ENCODE measurements at regions not wholly inside any gene's neighbourhood (a gene's known extent, or its start where the extent isn't known, plus 50 kb on each side); places are given as distances from the start of the nearest gene placed in this dataset.

- H2BK5ac ChIP-seq (ENCODE audit: low read length): no peak overlapping the region
- H3K18ac ChIP-seq (ENCODE audit: low read length): peak overlapping the region; percentile 46
- H3K79me1 ChIP-seq (ENCODE audit: low read depth, low read length): no peaks in the 10 kb centered on the region
- H3K23ac ChIP-seq (ENCODE audit: low read depth, low read length, poor library complexity): no peak overlapping the region
- H2BK12ac ChIP-seq (ENCODE audit: low read length): no peak overlapping the region
- H3K9ac ChIP-seq (ENCODE audit: low read depth, low read length, poor library complexity): no peak overlapping the region
- H2BK15ac ChIP-seq (ENCODE audit: low read length): no peak overlapping the region
- H3K27me3 ChIP-seq (ENCODE audit: control insufficient read depth in 3 of 3, insufficient read depth in 3 of 3, low read depth in 1 of 3, low read length in 3 of 3): no peaks in the 10 kb centered on the region
- H3K4ac ChIP-seq (ENCODE audit: low read length): no peak overlapping the region
- no peak overlapping the region for H4K91ac ChIP-seq (ENCODE audit: low read depth, low read length, poor library complexity)
- H3K27ac ChIP-seq (replicated peaks; ENCODE audit: low read length): peak overlapping the region; percentile 67
- peak overlapping the region; percentile 75 for H2AFZ ChIP-seq (ENCODE audit: low read length)
- H4K8ac ChIP-seq (ENCODE audit: low read depth, low read length): no peak overlapping the region
- no peak overlapping the region for H3K4me3 ChIP-seq (ENCODE audit: low read length in 2 of 2)
- no peak overlapping the region for H2AK5ac ChIP-seq (ENCODE audit: low read depth, low read length)
- H2BK120ac ChIP-seq (ENCODE audit: low read depth, low read length): no peak overlapping the region
- no peaks in the 10 kb centered on the region for H3K9me3 ChIP-seq (replicated peaks in 1 of 2; ENCODE audit: control insufficient read depth in 2 of 2, insufficient read depth in 1 of 2, low read depth in 1 of 2, low read length in 2 of 2)
- no peaks in the 10 kb centered on the region for H3K36me3 ChIP-seq (replicated peaks in 1 of 2; ENCODE audit: control insufficient read depth in 2 of 2, insufficient read depth in 2 of 2, low read length in 2 of 2)
- peaks cover 8 to 12% of the 10 kb centered on the region in 2 donors for H3K4me1 ChIP-seq (ENCODE audit: control insufficient read depth in 2 of 2, insufficient read depth in 1 of 2, low read depth in 1 of 2, low read length in 2 of 2)
- H3K4me2 ChIP-seq (ENCODE audit: insufficient read depth, low read length, poor library complexity, severe bottlenecking): peak overlapping the region; percentile 11
- H3K14ac ChIP-seq (ENCODE audit: low read length): no peak overlapping the region
- no CpG with 5 or more reads among the region's 10 CpGs for WGBS, 2 donors (ENCODE audit: extremely low coverage in 2 of 2, insufficient read length in 2 of 2, insufficient replicate concordance in 1 of 2)
- no peak for DNase-seq (ENCODE audit: low spot score)
Observed at GRCh38 chr7:23956772-23957576, 247.0 kb downstream of the STK31 start.

- H3K9ac ChIP-seq (ENCODE audit: low read depth, low read length, poor library complexity): no peak overlapping the region
- no peak overlapping the region for H3K23ac ChIP-seq (ENCODE audit: low read depth, low read length, poor library complexity)
- H2AK5ac ChIP-seq (ENCODE audit: low read depth, low read length): no peak overlapping the region
- WGBS, 2 donors (ENCODE audit: extremely low coverage in 2 of 2, insufficient read length in 2 of 2, insufficient replicate concordance in 1 of 2): no CpG with 5 or more reads among the region's 3 CpGs
- no peak overlapping the region for H4K91ac ChIP-seq (ENCODE audit: low read depth, low read length, poor library complexity)
- no peak overlapping the region for H3K18ac ChIP-seq (ENCODE audit: low read length)
- no peaks in the 10 kb centered on the region for H3K79me1 ChIP-seq (ENCODE audit: low read depth, low read length)
- no peaks in the 10 kb centered on the region for H3K36me3 ChIP-seq (replicated peaks in 1 of 2; ENCODE audit: control insufficient read depth in 2 of 2, insufficient read depth in 2 of 2, low read length in 2 of 2)
- H2BK120ac ChIP-seq (ENCODE audit: low read depth, low read length): no peak overlapping the region
- H3K4me3 ChIP-seq (ENCODE audit: low read length in 2 of 2): no peak overlapping the region
- H3K4me1 ChIP-seq (ENCODE audit: control insufficient read depth in 2 of 2, insufficient read depth in 1 of 2, low read depth in 1 of 2, low read length in 2 of 2): peaks cover 8 to 12% of the 10 kb centered on the region in 2 donors
- H3K4ac ChIP-seq (ENCODE audit: low read length): no peak overlapping the region
- no peak overlapping the region for H2BK15ac ChIP-seq (ENCODE audit: low read length)
- no peak overlapping the region for H3K27ac ChIP-seq (replicated peaks; ENCODE audit: low read length)
- no peak overlapping the region for H2BK12ac ChIP-seq (ENCODE audit: low read length)
- no peak overlapping the region for H2BK5ac ChIP-seq (ENCODE audit: low read length)
- H3K14ac ChIP-seq (ENCODE audit: low read length): no peak overlapping the region
- no peaks in the 10 kb centered on the region for H3K9me3 ChIP-seq (replicated peaks in 1 of 2; ENCODE audit: control insufficient read depth in 2 of 2, insufficient read depth in 1 of 2, low read depth in 1 of 2, low read length in 2 of 2)
- H2AFZ ChIP-seq (ENCODE audit: low read length): no peak overlapping the region
- H4K8ac ChIP-seq (ENCODE audit: low read depth, low read length): no peak overlapping the region
- no peak for DNase-seq (ENCODE audit: low spot score)
- H3K27me3 ChIP-seq (ENCODE audit: control insufficient read depth in 3 of 3, insufficient read depth in 3 of 3, low read depth in 1 of 3, low read length in 3 of 3): no peaks in the 10 kb centered on the region
- no peak overlapping the region for H3K4me2 ChIP-seq (ENCODE audit: insufficient read depth, low read length, poor library complexity, severe bottlenecking)
Observed at GRCh38 chr7:23959821-23960220, 249.8 kb downstream of the STK31 start.

GRCh38 chr7:23960361-23960760 lies 250.3 kb downstream of the STK31 start:
- no peak overlapping the region for H3K4me3 ChIP-seq (ENCODE audit: low read length in 2 of 2)
- WGBS, 2 donors (ENCODE audit: extremely low coverage in 2 of 2, insufficient read length in 2 of 2, insufficient replicate concordance in 1 of 2): no CpG with 5 or more reads among the region's 2 CpGs

GRCh38 chr7:23963461-23964165 lies 253.6 kb downstream of the STK31 start:
- H3K4me3 ChIP-seq (ENCODE audit: low read length in 2 of 2): no peak overlapping the region
- no peak overlapping the region for H2BK5ac ChIP-seq (ENCODE audit: low read length)
- no peak overlapping the region for H2BK120ac ChIP-seq (ENCODE audit: low read depth, low read length)
- no peak overlapping the region for H2BK12ac ChIP-seq (ENCODE audit: low read length)
- H3K23ac ChIP-seq (ENCODE audit: low read depth, low read length, poor library complexity): no peak overlapping the region
- no peaks in the 10 kb centered on the region for H3K9me3 ChIP-seq (replicated peaks in 1 of 2; ENCODE audit: control insufficient read depth in 2 of 2, insufficient read depth in 1 of 2, low read depth in 1 of 2, low read length in 2 of 2)
- no peak overlapping the region for H4K91ac ChIP-seq (ENCODE audit: low read depth, low read length, poor library complexity)
- H2AFZ ChIP-seq (ENCODE audit: low read length): no peak overlapping the region
- H3K79me1 ChIP-seq (ENCODE audit: low read depth, low read length): no peaks in the 10 kb centered on the region
- H3K4me1 ChIP-seq (ENCODE audit: control insufficient read depth in 2 of 2, insufficient read depth in 1 of 2, low read depth in 1 of 2, low read length in 2 of 2): peaks cover 0 to 8% of the 10 kb centered on the region in 2 donors
- no peak overlapping the region for H3K14ac ChIP-seq (ENCODE audit: low read length)
- no peak overlapping the region for H3K9ac ChIP-seq (ENCODE audit: low read depth, low read length, poor library complexity)
- H3K27ac ChIP-seq (replicated peaks; ENCODE audit: low read length): no peak overlapping the region
- no peak overlapping the region for H4K8ac ChIP-seq (ENCODE audit: low read depth, low read length)
- H3K4me2 ChIP-seq (ENCODE audit: insufficient read depth, low read length, poor library complexity, severe bottlenecking): no peak overlapping the region
- H3K4ac ChIP-seq (ENCODE audit: low read length): no peak overlapping the region
- no peak overlapping the region for H2BK15ac ChIP-seq (ENCODE audit: low read length)
- no peak overlapping the region for H3K18ac ChIP-seq (ENCODE audit: low read length)
- no peaks in the 10 kb centered on the region for H3K36me3 ChIP-seq (replicated peaks in 1 of 2; ENCODE audit: control insufficient read depth in 2 of 2, insufficient read depth in 2 of 2, low read length in 2 of 2)
- no peak for DNase-seq (ENCODE audit: low spot score)
- H3K27me3 ChIP-seq (ENCODE audit: control insufficient read depth in 3 of 3, insufficient read depth in 3 of 3, low read depth in 1 of 3, low read length in 3 of 3): no peaks in the 10 kb centered on the region
- no peak overlapping the region for H2AK5ac ChIP-seq (ENCODE audit: low read depth, low read length)
- no CpG with 5 or more reads among the region's 8 CpGs for WGBS, 2 donors (ENCODE audit: extremely low coverage in 2 of 2, insufficient read length in 2 of 2, insufficient replicate concordance in 1 of 2)

More at GRCh38 chr7:23960361-23960760, 250.3 kb downstream of the STK31 start:
- Histone ChIP-seq H2BK5ac (ENCODE audit: low read length) (no peak overlapping the region), H3K9me3 (replicated peaks in 1 of 2; ENCODE audit: control insufficient read depth in 2 of 2, insufficient read depth in 1 of 2, low read depth in 1 of 2, low read length in 2 of 2) (no peaks in the 10 kb centered on the region), H2AK5ac (ENCODE audit: low read depth, low read length) (no peak overlapping the region), H3K27ac (replicated peaks; ENCODE audit: low read length) (no peak overlapping the region), H4K91ac (ENCODE audit: low read depth, low read length, poor library complexity) (no peak overlapping the region), H3K4ac (ENCODE audit: low read length) (no peak overlapping the region), H3K4me1 (ENCODE audit: control insufficient read depth in 2 of 2, insufficient read depth in 1 of 2, low read depth in 1 of 2, low read length in 2 of 2) (peaks cover 8 to 12% of the 10 kb centered on the region in 2 donors), H3K79me1 (ENCODE audit: low read depth, low read length) (no peaks in the 10 kb centered on the region), H2BK120ac (ENCODE audit: low read depth, low read length) (no peak overlapping the region), H3K27me3 (ENCODE audit: control insufficient read depth in 3 of 3, insufficient read depth in 3 of 3, low read depth in 1 of 3, low read length in 3 of 3) (no peaks in the 10 kb centered on the region), H3K18ac (ENCODE audit: low read length) (no peak overlapping the region), H3K9ac (ENCODE audit: low read depth, low read length, poor library complexity) (no peak overlapping the region), H3K36me3 (replicated peaks in 1 of 2; ENCODE audit: control insufficient read depth in 2 of 2, insufficient read depth in 2 of 2, low read length in 2 of 2) (no peaks in the 10 kb centered on the region), H3K4me2 (ENCODE audit: insufficient read depth, low read length, poor library complexity, severe bottlenecking) (no peak overlapping the region), H3K14ac (ENCODE audit: low read length) (no peak overlapping the region), H2BK12ac (ENCODE audit: low read length) (no peak overlapping the region), H3K23ac (ENCODE audit: low read depth, low read length, poor library complexity) (no peak overlapping the region), H2AFZ (ENCODE audit: low read length) (no peak overlapping the region), H4K8ac (ENCODE audit: low read depth, low read length) (no peak overlapping the region), H2BK15ac (ENCODE audit: low read length) (no peak overlapping the region)
- no peak for DNase-seq (ENCODE audit: low spot score)
